Glutamatergic neuron (in vitro differentiated cells): ENCODE measurements at regions not wholly inside any gene's neighbourhood (a gene's known extent, or its start where the extent isn't known, plus 50 kb on each side); places are given as distances from the start of the nearest gene placed in this dataset.

ENCODE experiments used
- DNase-seq: peaks from one replicate; pipeline ENCODE4 v3.0.0; 2022
- H3K27ac Mint-ChIP-seq: one replicate; pipeline ENCODE4 v1.8.0; 2020; ENCODE audit warnings: mild to moderate bottlenecking, mixed read lengths, inconsistent platforms; ENCODE audit not compliant: unreplicated experiment
- H3K27me3 Mint-ChIP-seq: one replicate; pipeline ENCODE4 v1.8.0; 2020; ENCODE audit warnings: mild to moderate bottlenecking, moderate library complexity, mixed read lengths, inconsistent platforms; ENCODE audit not compliant: unreplicated experiment
- H3K36me3 Mint-ChIP-seq: one replicate; pipeline ENCODE4 v1.8.0; 2020; ENCODE audit warnings: mild to moderate bottlenecking, mixed read lengths, inconsistent platforms; ENCODE audit not compliant: unreplicated experiment
- H3K4me1 Mint-ChIP-seq: one replicate; pipeline ENCODE4 v1.8.0; 2020; ENCODE audit warnings: mild to moderate bottlenecking, low read depth, mixed read lengths, inconsistent platforms; ENCODE audit not compliant: unreplicated experiment
- H3K4me3 Mint-ChIP-seq: one replicate; pipeline ENCODE4 v1.8.0; 2020; ENCODE audit warnings: mild to moderate bottlenecking, mixed read lengths, inconsistent platforms; ENCODE audit not compliant: unreplicated experiment
- H3K9me3 Mint-ChIP-seq: one replicate; pipeline ENCODE4 v1.8.0; 2020; ENCODE audit warnings: mild to moderate bottlenecking, moderate library complexity, mixed read lengths, inconsistent platforms; ENCODE audit not compliant: unreplicated experiment
- CTCF ChIP-seq: fragments of 200-600 bp; sonication (generic); IDR thresholded peaks from one replicate; pipeline ENCODE4 v1.5.0; 2021; ENCODE audit not compliant: partially characterized antibody, unreplicated experiment

DNA sequence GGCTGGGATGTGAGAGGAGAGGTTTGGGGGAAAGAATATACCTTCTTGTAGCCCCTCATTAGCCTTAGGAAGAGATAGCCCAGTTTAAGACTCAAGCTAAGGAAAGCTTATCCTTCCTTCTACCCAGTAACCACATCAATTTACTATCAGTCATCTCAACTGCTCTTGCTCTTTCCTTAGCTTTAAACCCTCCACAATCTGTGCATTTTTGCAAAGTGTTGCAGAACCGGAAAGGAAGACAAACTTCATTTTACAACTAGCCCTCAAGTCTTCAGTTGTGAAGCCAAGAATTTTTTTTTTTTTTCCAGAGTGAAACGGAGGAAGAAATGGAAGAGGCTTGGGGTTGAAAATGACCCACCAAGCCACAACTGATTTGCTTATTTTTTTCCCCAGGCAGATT lies 137.0 kb upstream of the LMO4 start:
- DNase-seq = no peak
- H3K27me3 Mint-ChIP-seq = no peaks in the 10 kb centered on the region
- no peaks in the 10 kb centered on the region for H3K9me3 Mint-ChIP-seq
- no peak overlapping the region for H3K4me3 Mint-ChIP-seq
- TF ChIP-seq CTCF = no peak
- H3K4me1 Mint-ChIP-seq = peaks cover 3% of the 10 kb centered on the region
- H3K36me3 Mint-ChIP-seq = no peaks in the 10 kb centered on the region
- no peak overlapping the region for H3K27ac Mint-ChIP-seq

- H3K27me3 Mint-ChIP-seq = no peaks in the 10 kb centered on the region
- TF ChIP-seq CTCF = no peak
- H3K4me1 Mint-ChIP-seq = no peaks in the 10 kb centered on the region
- no peak overlapping the region for H3K4me3 Mint-ChIP-seq
- no peak overlapping the region for H3K27ac Mint-ChIP-seq
- H3K36me3 Mint-ChIP-seq = no peaks in the 10 kb centered on the region
- DNase-seq = no peak
- no peaks in the 10 kb centered on the region for H3K9me3 Mint-ChIP-seq
These were observed 134.4 kb upstream of the LMO4 start for GRCh38 chr1:87194271-87194774.

DNA sequence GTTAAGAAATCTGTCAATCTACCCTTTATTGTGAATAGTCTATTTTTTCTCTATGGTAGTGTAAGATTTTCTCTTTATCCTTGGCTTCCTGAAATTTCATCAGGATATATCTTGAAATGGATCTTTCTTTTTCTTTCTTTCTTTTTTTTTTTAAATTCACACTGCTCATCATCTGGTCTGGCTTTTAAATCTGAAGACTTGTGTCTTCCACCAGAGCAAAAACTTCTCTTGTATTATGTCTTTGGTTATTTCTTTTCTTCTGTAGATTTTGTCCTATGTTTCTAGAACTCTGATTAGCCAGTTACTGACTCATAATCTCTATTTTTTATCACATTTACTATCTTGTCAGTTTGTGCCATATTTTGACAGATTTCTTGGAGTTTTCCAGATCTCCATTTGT lies 133.8 kb upstream of the LMO4 start:
- no peak for TF ChIP-seq CTCF
- Mint-ChIP-seq H3K27me3 (no peaks in the 10 kb centered on the region), H3K4me1 (no peaks in the 10 kb centered on the region), H3K36me3 (no peaks in the 10 kb centered on the region), H3K27ac (no peak overlapping the region), H3K9me3 (no peaks in the 10 kb centered on the region), H3K4me3 (no peak overlapping the region)
- DNase-seq = no peak

GRCh38 chr1:87196110-87196827 lies 132.4 kb upstream of the LMO4 start:
- no peak for TF ChIP-seq CTCF
- Mint-ChIP-seq H3K4me1 (no peaks in the 10 kb centered on the region), H3K27ac (no peak overlapping the region), H3K4me3 (no peak overlapping the region), H3K9me3 (no peaks in the 10 kb centered on the region), H3K27me3 (no peaks in the 10 kb centered on the region), H3K36me3 (no peaks in the 10 kb centered on the region)
- no peak for DNase-seq

DNA sequence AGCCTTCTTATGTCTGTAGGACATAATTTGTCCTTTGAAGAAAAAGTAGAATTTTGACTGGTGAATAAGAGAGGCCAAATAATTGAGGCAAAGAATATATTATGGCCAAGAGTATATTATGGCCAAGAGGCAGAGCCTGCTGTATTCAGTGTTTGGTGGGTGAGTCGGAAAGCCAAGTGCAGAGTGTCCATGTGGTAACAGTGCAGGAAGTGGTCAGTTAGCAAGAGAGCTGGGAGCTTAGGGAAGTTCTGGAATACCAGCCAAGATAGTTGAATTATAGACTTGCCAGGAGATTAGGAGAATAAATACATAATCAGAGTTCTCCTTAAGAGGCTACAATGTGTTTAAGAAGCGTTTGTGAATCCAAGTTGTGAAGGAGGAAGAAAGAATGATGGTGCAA lies 131.5 kb upstream of the LMO4 start:
- H3K27me3 Mint-ChIP-seq = no peaks in the 10 kb centered on the region

More for the DNA sequence above, 131.5 kb upstream of the LMO4 start:
- peaks cover 1% of the 10 kb centered on the region for H3K4me1 Mint-ChIP-seq
- no peak for DNase-seq
- H3K36me3 Mint-ChIP-seq = no peaks in the 10 kb centered on the region
- no peak overlapping the region for H3K27ac Mint-ChIP-seq
- no peak for TF ChIP-seq CTCF
- H3K9me3 Mint-ChIP-seq = no peaks in the 10 kb centered on the region
- H3K4me3 Mint-ChIP-seq = no peak overlapping the region
